ENCODE measurements at regions not wholly inside any gene's neighbourhood (a gene's known extent, or its start where the extent isn't known, plus 50 kb on each side); places are given as distances from the start of the nearest gene placed in this dataset.
"Not testable (repeated sequence)": the region's sequence is repeated elsewhere in the genome, so short reads cannot be mapped to it uniquely, and the experiment has no call there.

DNA sequence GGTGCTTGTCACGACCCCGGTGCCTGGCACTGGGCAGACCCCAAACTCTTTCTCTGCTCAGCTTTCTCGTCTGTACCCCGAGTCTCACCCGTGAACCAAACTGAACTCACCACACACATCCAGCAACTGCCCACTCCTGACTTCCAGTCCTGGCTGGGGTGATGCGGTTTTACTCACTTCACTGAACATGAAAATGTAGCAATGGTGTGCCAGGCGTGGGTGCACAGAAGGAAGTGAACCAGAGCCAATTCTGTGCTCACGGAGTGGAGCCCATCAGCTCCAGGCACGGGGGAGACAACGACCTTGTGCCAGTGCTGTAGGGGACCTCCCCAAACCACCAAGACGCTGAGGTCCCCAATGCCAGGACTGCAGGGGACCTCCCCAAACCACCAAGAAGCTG lies 78.7 kb upstream of the AFDN start:
- POLR2A ChIA-PET = no interaction called here
- DNase-seq = no peak

DNA sequence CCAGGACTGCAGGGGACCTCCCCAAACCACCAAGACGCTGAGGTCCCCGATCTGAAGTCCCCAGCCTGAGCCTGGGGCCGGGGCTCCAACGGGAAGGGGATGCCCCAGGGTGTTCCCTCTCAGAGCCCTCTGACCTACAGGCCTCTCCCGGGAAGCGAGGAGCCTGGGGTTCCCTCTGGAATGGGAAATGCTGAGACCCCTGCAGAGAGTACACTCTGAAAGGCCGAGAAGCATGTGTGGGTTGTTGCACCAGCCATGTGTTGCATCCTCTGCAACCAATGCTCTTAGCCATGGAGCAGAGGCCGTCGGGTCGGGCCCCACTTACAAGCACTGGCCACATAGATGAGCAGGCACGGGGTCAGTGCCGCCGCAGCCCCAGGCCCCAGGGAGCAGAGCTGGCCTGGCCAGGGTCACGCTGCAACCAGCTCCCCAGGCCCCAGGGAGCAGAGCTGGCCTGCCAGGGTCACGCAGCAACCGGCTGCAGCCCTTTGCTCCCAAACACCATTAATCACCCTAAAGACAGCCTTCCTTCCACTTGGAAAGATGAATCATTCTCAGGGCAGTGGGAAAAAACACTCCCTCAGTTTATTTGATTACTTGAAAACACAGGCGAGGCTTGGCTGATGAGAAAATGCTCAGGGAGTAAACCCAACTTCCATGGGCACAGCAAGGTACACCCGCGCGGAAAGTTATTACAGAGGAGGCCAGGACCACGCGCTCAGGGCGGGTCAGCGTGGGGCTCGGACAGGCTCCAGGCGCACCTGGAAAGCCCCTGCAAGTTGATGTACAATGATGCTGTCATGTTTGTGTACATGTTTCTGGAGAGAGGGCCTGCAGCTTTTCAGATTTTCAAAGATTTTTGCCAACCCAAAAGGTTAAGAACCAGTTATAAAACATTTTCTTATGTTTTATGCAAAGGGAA lies 78.0 kb upstream of the AFDN start:
- H3K27ac ChIP-seq (ENCODE audit: insufficient read depth in 1 of 2, low read depth in 1 of 2, low read length in 2 of 2, poor library complexity in 1 of 2, severe bottlenecking in 2 of 2) = no peak overlapping the region
- WGBS (ENCODE audit: insufficient coverage) = 96% methylated on average over 22 of the region's 26 CpGs
- peaks cover 0 to 8% (median 4%) of the 10 kb centered on the region in 5 experiments for H3K9me3 ChIP-seq (ENCODE audit: control extremely low read depth in 1 of 5, control insufficient read depth in 4 of 5, insufficient read depth in 2 of 5, low read depth in 1 of 5, low read length in 4 of 5)
- peaks cover 0 to 7% (median 3%) of the 10 kb centered on the region in 4 experiments for H3K4me1 ChIP-seq (ENCODE audit: control extremely low read depth in 1 of 4, control insufficient read depth in 4 of 4, insufficient read depth in 4 of 4, low read length in 3 of 4)
- ChIA-PET CTCF (no interaction called here), POLR2A (no interaction called here)
- H3K27me3 ChIP-seq (replicated peaks in 2 of 5; ENCODE audit: control insufficient read depth in 4 of 5, insufficient read depth in 5 of 5, low read length in 4 of 5) = peaks cover 0 to 16% (median 4%) of the 10 kb centered on the region in 5 experiments
- no peaks in the 10 kb centered on the region for H3K36me3 ChIP-seq (ENCODE audit: control insufficient read depth in 4 of 4, insufficient read depth in 4 of 4, low read length in 3 of 4)
- no peak for DNase-seq
- no peak overlapping the region for H3K4me3 ChIP-seq (ENCODE audit: control insufficient read depth in 1 of 7, extremely low read depth in 1 of 7, insufficient read depth in 4 of 7, low read depth in 2 of 7, low read length in 6 of 7)

More for the DNA sequence above, 78.7 kb upstream of the AFDN start:
- Histone ChIP-seq H3K27me3 (replicated peaks in 2 of 5; ENCODE audit: control insufficient read depth in 4 of 5, insufficient read depth in 5 of 5, low read length in 4 of 5) (peaks cover 0 to 16% (median 4%) of the 10 kb centered on the region in 5 experiments), H3K36me3 (ENCODE audit: control insufficient read depth in 4 of 4, insufficient read depth in 4 of 4, low read length in 3 of 4) (no peaks in the 10 kb centered on the region), H3K4me3 (ENCODE audit: control insufficient read depth in 1 of 7, extremely low read depth in 1 of 7, insufficient read depth in 4 of 7, low read depth in 2 of 7, low read length in 6 of 7) (no peak overlapping the region), H3K27ac (ENCODE audit: insufficient read depth in 1 of 2, low read depth in 1 of 2, low read length in 2 of 2, poor library complexity in 1 of 2, severe bottlenecking in 2 of 2) (no peak overlapping the region), H3K4me1 (ENCODE audit: control extremely low read depth in 1 of 4, control insufficient read depth in 4 of 4, insufficient read depth in 4 of 4, low read length in 3 of 4) (peaks cover 0 to 7% (median 3%) of the 10 kb centered on the region in 4 experiments), H3K9me3 (ENCODE audit: control extremely low read depth in 1 of 5, control insufficient read depth in 4 of 5, insufficient read depth in 2 of 5, low read depth in 1 of 5, low read length in 4 of 5) (peaks cover 0 to 11% (median 5%) of the 10 kb centered on the region in 5 experiments)
- CTCF ChIA-PET = no interaction called here
- WGBS (ENCODE audit: insufficient coverage) = 96% methylated on average over 11 of the region's 11 CpGs

DNA sequence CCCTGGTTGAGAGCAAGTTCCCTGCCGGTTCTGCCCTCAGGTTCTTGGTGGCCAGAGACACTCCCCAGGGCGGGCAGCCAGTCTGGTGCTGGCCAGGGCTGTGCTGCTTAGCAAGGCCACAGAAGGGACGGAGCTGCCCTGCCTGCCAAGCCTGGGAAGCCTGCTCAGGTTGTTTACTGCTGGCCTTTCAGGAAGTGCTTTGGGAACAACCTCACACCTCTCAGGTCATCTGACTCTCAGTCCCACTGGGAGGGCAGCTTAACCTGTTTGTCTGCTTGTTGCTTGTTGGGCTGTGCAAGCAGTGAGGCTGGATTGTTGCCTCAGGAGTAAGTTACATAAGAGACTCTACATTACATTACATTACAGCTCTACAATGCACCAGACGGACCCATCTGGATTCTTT lies 75.8 kb upstream of the AFDN start:
- peaks cover 0 to 5% (median 0%) of the 10 kb centered on the region in 5 experiments for H3K9me3 ChIP-seq (ENCODE audit: control extremely low read depth in 1 of 5, control insufficient read depth in 4 of 5, insufficient read depth in 2 of 5, low read depth in 1 of 5, low read length in 4 of 5)
- H3K27me3 ChIP-seq (replicated peaks in 2 of 5; ENCODE audit: control insufficient read depth in 4 of 5, insufficient read depth in 5 of 5, low read length in 4 of 5) = peaks cover 0 to 11% (median 1%) of the 10 kb centered on the region in 5 experiments
- WGBS (ENCODE audit: insufficient coverage) = 95% methylated on average over 4 of the region's 4 CpGs
- CTCF ChIA-PET = no interaction called here
- H3K36me3 ChIP-seq (ENCODE audit: control insufficient read depth in 4 of 4, insufficient read depth in 4 of 4, low read length in 3 of 4) = no peaks in the 10 kb centered on the region
- POLR2A ChIA-PET = no interaction called here
- H3K4me3 ChIP-seq (ENCODE audit: control insufficient read depth in 1 of 7, extremely low read depth in 1 of 7, insufficient read depth in 4 of 7, low read depth in 2 of 7, low read length in 6 of 7) = no peak overlapping the region
- DNase-seq = no peak
- no peak overlapping the region for H3K27ac ChIP-seq (ENCODE audit: insufficient read depth in 1 of 2, low read depth in 1 of 2, low read length in 2 of 2, poor library complexity in 1 of 2, severe bottlenecking in 2 of 2)
- H3K4me1 ChIP-seq (ENCODE audit: control extremely low read depth in 1 of 4, control insufficient read depth in 4 of 4, insufficient read depth in 4 of 4, low read length in 3 of 4) = peaks cover 0 to 7% (median 3%) of the 10 kb centered on the region in 4 experiments

DNA sequence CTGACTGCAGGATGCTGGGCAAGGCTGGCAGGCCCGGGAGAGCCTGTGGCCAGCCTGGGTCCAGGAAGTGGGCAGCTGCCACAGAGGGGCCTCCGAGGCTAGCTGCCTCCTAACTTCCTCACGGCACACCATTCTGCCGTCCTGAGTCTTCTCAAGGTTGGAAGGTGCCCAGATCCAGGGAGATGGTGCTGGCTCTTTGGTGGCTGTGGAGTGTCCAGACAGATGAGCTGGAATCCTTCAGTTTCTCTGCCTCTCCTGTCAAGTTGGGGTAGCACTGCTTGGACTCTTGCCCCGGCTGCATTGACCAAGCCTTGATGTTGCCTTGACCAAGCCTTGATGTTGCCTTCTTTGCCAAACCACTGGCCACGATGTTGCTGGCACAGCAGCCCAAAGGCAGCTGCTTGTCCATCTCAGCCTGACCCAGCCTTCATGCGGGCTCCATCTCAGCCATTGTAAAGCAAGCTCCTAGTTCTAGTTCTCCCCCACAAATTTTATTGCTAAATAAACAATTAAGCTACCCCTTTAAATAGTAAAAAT lies 75.1 kb upstream of the AFDN start:
- peak in 1 of 3 donors; percentile 4 for DNase-seq
- 46% methylated on average over 5 of the region's 7 CpGs for whole genome bisulfite sequencing (ENCODE audit: insufficient coverage)
- POLR2A ChIA-PET = no interaction called here
- CTCF ChIA-PET = no interaction called here
- H3K9me3 ChIP-seq (ENCODE audit: control extremely low read depth in 1 of 5, control insufficient read depth in 4 of 5, insufficient read depth in 2 of 5, low read depth in 1 of 5, low read length in 4 of 5) = peaks cover 0 to 5% (median 0%) of the 10 kb centered on the region in 5 experiments
- no peaks in the 10 kb centered on the region for H3K36me3 ChIP-seq (ENCODE audit: control insufficient read depth in 4 of 4, insufficient read depth in 4 of 4, low read length in 3 of 4)
- H3K27ac ChIP-seq (ENCODE audit: insufficient read depth in 1 of 2, low read depth in 1 of 2, low read length in 2 of 2, poor library complexity in 1 of 2, severe bottlenecking in 2 of 2) = no peak overlapping the region
- H3K4me3 ChIP-seq (ENCODE audit: control insufficient read depth in 1 of 7, extremely low read depth in 1 of 7, insufficient read depth in 4 of 7, low read depth in 2 of 7, low read length in 6 of 7) = no peak overlapping the region
- H3K27me3 ChIP-seq (replicated peaks in 2 of 5; ENCODE audit: control insufficient read depth in 4 of 5, insufficient read depth in 5 of 5, low read length in 4 of 5) = peaks cover 0 to 4% (median 1%) of the 10 kb centered on the region in 5 experiments
- peaks cover 0 to 7% (median 3%) of the 10 kb centered on the region in 4 experiments for H3K4me1 ChIP-seq (ENCODE audit: control extremely low read depth in 1 of 4, control insufficient read depth in 4 of 4, insufficient read depth in 4 of 4, low read length in 3 of 4)

DNA sequence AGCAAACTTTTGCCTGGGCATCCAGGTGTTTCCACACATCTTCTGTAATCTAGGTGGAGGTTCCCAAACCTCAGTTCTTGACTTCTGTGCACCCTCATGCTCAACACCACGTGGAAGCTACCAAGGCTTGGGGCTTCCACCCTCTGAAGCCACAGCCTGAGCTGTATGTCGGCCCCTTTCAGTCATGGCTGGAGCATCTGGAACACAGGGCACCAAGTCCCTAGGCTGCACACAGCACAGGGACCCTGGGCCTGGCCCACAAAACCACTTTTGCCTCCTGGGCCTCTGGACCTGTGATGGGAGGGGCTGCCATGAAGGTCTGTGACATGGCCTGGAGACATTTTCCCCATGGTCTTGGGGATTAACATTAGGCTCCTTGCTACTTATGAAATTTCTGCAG lies 73.4 kb upstream of the AFDN start:
- POLR2A ChIA-PET; H3K27ac ChIP-seq (ENCODE audit: insufficient read depth in 1 of 2, low read depth in 1 of 2, low read length in 2 of 2, poor library complexity in 1 of 2, severe bottlenecking in 2 of 2); CTCF ChIA-PET; H3K4me3 ChIP-seq (ENCODE audit: control insufficient read depth in 1 of 7, extremely low read depth in 1 of 7, insufficient read depth in 4 of 7, low read depth in 2 of 7, low read length in 6 of 7); H3K36me3 ChIP-seq (ENCODE audit: control insufficient read depth in 4 of 4, insufficient read depth in 4 of 4, low read length in 3 of 4); H3K9me3 ChIP-seq (ENCODE audit: control extremely low read depth in 1 of 5, control insufficient read depth in 4 of 5, insufficient read depth in 2 of 5, low read depth in 1 of 5, low read length in 4 of 5); H3K27me3 ChIP-seq (replicated peaks in 2 of 5; ENCODE audit: control insufficient read depth in 4 of 5, insufficient read depth in 5 of 5, low read length in 4 of 5); DNase-seq; H3K4me1 ChIP-seq (ENCODE audit: control extremely low read depth in 1 of 4, control insufficient read depth in 4 of 4, insufficient read depth in 4 of 4, low read length in 3 of 4): not testable (repeated sequence)
- 100% methylated on average over 2 of the region's 2 CpGs for WGBS (ENCODE audit: insufficient coverage)

DNA sequence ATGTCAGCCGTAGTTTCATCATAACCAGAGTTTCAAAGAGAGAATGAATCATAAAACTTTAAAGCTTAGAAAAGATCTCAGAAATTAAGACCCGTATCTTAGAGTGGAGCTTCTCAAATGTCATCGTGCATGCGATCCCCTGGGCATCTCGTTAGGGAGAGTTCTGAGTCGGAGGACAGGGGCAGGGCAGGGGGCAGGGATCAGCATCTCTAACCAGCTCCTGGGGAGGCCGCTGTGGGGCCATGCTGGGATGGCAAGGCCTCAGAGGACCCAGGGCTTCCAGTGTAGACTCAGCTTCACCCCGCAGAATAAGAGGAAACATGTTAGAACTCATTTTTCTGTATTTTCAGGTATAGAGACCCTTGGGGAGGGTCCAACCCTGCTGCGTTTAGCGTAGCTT lies 72.0 kb upstream of the AFDN start:
- Histone ChIP-seq H3K9me3 (ENCODE audit: control extremely low read depth in 1 of 5, control insufficient read depth in 4 of 5, insufficient read depth in 2 of 5, low read depth in 1 of 5, low read length in 4 of 5) (peaks cover 0 to 5% (median 0%) of the 10 kb centered on the region in 5 experiments), H3K36me3 (ENCODE audit: control insufficient read depth in 4 of 4, insufficient read depth in 4 of 4, low read length in 3 of 4) (no peaks in the 10 kb centered on the region), H3K4me1 (ENCODE audit: control extremely low read depth in 1 of 4, control insufficient read depth in 4 of 4, insufficient read depth in 4 of 4, low read length in 3 of 4) (peaks cover 0 to 7% (median 3%) of the 10 kb centered on the region in 4 experiments), H3K4me3 (ENCODE audit: control insufficient read depth in 1 of 7, extremely low read depth in 1 of 7, insufficient read depth in 4 of 7, low read depth in 2 of 7, low read length in 6 of 7) (no peak overlapping the region), H3K27me3 (replicated peaks in 2 of 5; ENCODE audit: control insufficient read depth in 4 of 5, insufficient read depth in 5 of 5, low read length in 4 of 5) (peaks cover 0 to 10% (median 2%) of the 10 kb centered on the region in 5 experiments), H3K27ac (ENCODE audit: insufficient read depth in 1 of 2, low read depth in 1 of 2, low read length in 2 of 2, poor library complexity in 1 of 2, severe bottlenecking in 2 of 2) (no peak overlapping the region)
- ChIA-PET POLR2A (no interaction called here), CTCF (no interaction called here)
- WGBS (ENCODE audit: insufficient coverage) = 100% methylated on average over 9 of the region's 10 CpGs
- DNase-seq = no peak

DNA sequence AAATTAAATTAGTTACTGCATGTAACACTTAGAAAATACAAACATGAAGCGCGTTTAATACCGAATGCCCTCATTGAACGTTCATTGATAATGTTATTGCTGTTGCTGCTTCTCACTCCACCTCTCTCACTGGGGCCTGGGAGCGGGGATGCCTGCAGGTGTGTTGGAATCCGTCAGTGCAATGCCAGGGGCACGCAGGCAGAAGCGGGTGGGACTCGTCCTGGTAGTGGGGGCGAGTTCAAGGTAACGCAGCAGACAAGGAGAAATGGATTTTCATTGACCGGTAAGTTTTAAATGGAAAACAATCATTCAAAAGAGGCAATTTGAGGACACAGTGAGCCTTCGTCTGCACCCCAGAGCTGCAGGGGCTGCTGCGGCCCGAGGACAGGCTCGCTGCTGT lies 71.2 kb upstream of the AFDN start:
- peaks cover 0 to 7% (median 3%) of the 10 kb centered on the region in 4 experiments for H3K4me1 ChIP-seq (ENCODE audit: control extremely low read depth in 1 of 4, control insufficient read depth in 4 of 4, insufficient read depth in 4 of 4, low read length in 3 of 4)
- ChIA-PET CTCF (interaction anchor here (0.7 kb wide), 1 partner anchor 49 kb away, joined by 4 read pairs; no protein-coding TSS in a partner anchor), POLR2A (no interaction called here)
- H3K27me3 ChIP-seq (replicated peaks in 2 of 5; ENCODE audit: control insufficient read depth in 4 of 5, insufficient read depth in 5 of 5, low read length in 4 of 5) = peaks cover 0 to 16% (median 2%) of the 10 kb centered on the region in 5 experiments
- DNase-seq = no peak
- WGBS (ENCODE audit: insufficient coverage) = 98% methylated on average over 16 of the region's 16 CpGs
- H3K36me3 ChIP-seq (ENCODE audit: control insufficient read depth in 4 of 4, insufficient read depth in 4 of 4, low read length in 3 of 4) = no peaks in the 10 kb centered on the region
- no peak overlapping the region for H3K4me3 ChIP-seq (ENCODE audit: control insufficient read depth in 1 of 7, extremely low read depth in 1 of 7, insufficient read depth in 4 of 7, low read depth in 2 of 7, low read length in 6 of 7)
- H3K9me3 ChIP-seq (ENCODE audit: control extremely low read depth in 1 of 5, control insufficient read depth in 4 of 5, insufficient read depth in 2 of 5, low read depth in 1 of 5, low read length in 4 of 5) = peaks cover 0 to 5% (median 0%) of the 10 kb centered on the region in 5 experiments
- no peak overlapping the region for H3K27ac ChIP-seq (ENCODE audit: insufficient read depth in 1 of 2, low read depth in 1 of 2, low read length in 2 of 2, poor library complexity in 1 of 2, severe bottlenecking in 2 of 2)

All from common myeloid progenitor, CD34-positive (primary cell).